Caki2 (cell line): ENCODE measurements at regions not wholly inside any gene's neighbourhood (a gene's known extent, or its start where the extent isn't known, plus 50 kb on each side); places are given as distances from the start of the nearest gene placed in this dataset.
"Not testable (repeated sequence)": the region's sequence is repeated elsewhere in the genome, so short reads cannot be mapped to it uniquely, and the experiment has no call there.

Experiments
- DNase-seq: peaks from one replicate; pipeline ENCODE4 v3.0.0-alpha.2; 2015; ENCODE audit warnings: low read depth
- in situ Hi-C: cut with HindIII; loops from 2 replicates; pipeline ENCODE4 v1.10.0; 2016; ENCODE audit warnings: low sequenced_read_pairs, low pct_unique_long_range_greater_than_20kb, mixed read lengths

DNA sequence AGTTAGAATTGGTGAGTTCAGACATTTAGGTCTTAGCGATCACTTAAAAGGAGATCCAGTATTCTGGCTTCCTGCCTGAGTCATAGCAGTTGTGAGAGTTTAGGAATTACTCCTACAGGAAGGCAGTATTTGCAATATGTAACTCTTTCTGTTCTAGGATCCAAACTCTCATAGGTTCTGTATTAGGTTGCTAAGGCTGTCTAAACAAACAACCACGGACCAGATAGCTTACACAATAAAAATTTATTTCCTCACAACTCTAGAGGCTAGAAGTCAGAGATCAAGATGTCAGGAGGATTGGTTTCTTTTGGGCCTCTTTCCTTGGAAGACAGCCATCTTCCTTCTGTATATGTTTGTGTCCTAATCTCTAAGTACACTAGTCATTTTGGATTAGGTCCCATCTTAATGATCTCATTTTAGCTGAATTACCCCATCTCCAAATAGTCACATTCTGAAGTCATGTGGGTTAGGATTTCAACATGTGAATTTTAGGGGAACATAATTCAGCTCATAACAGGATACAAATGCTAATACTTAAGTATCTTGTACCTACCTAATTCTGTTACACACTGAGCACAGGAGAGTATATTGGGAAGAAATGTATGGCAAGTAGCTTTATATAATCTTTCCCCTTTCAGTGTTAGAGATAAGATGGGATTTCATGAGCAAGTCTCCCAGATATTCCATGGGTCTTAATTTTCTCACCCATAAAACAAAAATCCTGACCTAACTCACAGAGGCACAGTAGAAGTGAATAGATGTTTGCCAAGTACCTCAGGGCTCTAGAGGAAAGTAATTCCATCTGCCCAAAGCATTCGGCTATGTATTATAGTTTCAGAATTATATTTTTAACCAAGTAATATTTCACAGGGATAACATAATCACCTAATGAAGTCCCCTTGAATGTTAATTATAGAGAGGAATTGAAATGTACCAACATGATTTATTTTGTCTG, 144.4 kb downstream of the PTBP2 start:
- no peak for DNase-seq
- in situ Hi-C loops = no loop called here

GRCh38 chr1:96872757-96873156, 151.2 kb downstream of the PTBP2 start:
- in situ Hi-C loops = no loop called here
- DNase-seq = no peak

GRCh38 chr1:96878640-96879039, 157.1 kb downstream of the PTBP2 start:
- in situ Hi-C loops = no loop called here
- DNase-seq = no peak

DNA sequence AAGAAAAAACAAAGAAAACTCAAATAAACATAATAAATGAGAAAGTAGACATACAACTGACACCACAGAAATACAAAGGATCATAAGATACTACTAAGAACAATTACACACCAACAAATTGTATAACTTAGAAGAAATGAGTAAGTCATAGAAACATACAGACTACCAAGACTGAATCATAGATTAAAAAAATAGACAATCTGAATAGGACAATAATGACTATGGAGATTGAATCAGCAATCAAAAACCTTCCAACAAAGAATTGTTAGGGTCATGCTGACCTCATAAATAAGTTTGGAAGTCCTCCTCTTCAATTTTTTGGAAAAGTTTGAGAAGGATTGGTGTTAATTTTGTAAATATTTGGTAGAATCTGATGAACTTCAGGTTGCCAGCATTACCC, 159.0 kb downstream of the PTBP2 start:
- in situ Hi-C loops = no loop called here
- no peak for DNase-seq

DNA sequence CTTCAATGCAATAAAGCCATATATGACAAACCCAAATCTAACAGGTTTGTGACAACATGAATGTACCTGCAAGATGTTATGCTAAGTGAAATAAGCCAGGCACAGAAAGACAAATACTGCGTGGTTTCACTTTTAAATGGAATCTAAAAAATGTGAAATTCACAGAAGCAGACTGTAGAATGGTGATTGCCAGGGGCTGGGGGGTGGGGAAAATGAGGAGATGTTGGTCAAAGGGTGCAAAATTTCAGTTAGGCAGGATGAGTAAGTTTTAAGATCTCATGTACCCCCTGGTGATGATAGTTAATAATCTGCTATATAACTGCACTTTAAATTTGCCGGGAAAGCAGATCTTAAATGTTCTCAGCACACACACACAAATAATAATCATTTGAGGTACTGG, 160.5 kb downstream of the PTBP2 start:
- peak; percentile 5 for DNase-seq
- in situ Hi-C loops = no loop called here

DNA sequence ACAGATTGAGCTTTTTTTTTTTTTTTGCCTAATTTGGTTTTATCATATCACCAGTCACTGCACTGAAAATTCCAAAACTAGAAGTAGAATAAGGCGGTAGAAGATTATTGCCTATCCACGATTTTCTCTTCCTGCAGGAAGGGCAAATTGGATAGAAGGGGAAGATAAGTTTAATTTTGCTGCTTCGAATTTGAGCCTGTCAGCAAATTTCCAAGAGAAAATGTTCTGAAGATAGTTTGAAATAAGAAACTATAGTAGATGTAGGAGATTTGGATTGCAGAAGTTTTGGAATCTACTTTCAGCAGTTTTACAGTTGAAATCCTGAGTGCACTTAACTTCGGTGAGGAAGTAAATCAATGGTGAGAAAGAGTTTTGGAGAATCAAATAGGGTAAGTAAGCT, 164.9 kb downstream of the PTBP2 start:
- no peak for DNase-seq
- in situ Hi-C loops = no loop called here

DNA sequence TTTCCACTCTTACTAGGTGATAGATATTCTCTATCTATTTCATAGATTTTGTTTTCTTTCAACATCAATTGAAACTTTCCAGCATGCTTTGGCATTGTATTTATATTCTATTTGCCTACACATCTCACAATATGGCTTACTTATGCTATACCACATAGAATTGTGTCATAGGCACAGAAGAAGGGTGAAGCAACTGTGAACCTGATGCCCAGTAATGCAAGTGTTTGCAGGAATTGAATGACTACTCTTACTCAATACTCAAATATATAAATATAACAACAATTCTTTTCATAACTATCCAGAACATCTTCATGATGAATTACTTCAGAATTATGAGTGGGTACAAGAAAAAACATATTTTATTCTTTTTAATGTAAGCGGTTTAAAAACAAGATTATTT, 165.9 kb downstream of the PTBP2 start:
- in situ Hi-C loops = no loop called here
- DNase-seq = no peak

DNA sequence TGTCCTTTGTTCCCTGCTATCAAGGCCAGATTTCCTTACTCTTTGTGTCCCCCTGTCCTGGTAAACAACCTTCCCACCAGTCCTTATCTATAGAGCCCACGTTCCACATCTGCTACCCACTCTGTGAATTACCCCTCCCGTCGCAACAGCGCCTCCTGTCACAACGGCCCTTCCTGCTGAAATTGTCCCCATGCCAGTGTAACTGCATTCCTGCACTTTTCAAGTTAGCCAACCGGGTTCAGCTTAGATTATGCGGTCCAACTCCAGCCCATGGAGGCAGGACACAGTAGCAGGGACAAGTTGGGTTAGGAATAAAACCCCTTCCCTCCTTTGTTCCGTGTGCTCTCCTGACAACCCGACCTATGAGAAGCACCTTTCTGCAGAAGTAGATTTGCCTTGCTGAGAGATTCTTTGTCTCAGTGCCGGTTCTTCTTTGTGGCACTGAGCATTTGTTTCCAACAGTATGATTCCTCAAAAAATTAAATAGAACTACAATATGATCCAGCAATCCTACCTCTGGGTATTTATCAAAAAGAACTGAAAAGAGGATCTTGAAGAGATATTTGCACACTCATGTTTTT, 180.3 kb downstream of the PTBP2 start:
- in situ Hi-C loops = no loop called here
- DNase-seq = no peak

- no peak for DNase-seq
- in situ Hi-C loops = no loop called here
Observed at GRCh38 chr1:96912248-96912647, 190.7 kb downstream of the PTBP2 start.

DNA sequence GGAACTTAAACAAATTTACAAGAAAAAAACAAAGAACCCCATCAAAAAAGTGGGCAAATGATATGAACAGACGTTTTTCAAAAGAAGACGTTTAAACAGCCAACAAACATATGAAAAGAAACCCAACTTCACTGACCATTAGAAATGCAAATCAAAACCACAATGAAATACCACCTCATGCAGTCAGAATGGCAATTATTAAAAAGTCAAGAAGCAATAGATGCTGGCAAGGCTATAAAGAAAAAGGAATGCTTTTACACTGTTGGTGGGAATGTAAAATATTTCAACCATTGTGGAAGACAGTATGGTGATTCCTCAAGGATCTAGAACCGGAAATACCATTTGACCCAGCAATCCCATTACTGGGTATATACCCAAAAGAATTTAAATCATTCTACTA, 194.1 kb downstream of the PTBP2 start:
- DNase-seq, in situ Hi-C loops: not testable (repeated sequence)

- DNase-seq = no peak
- in situ Hi-C loops = no loop called here
Observed at GRCh38 chr1:96918406-96918805, 196.8 kb downstream of the PTBP2 start.

DNA sequence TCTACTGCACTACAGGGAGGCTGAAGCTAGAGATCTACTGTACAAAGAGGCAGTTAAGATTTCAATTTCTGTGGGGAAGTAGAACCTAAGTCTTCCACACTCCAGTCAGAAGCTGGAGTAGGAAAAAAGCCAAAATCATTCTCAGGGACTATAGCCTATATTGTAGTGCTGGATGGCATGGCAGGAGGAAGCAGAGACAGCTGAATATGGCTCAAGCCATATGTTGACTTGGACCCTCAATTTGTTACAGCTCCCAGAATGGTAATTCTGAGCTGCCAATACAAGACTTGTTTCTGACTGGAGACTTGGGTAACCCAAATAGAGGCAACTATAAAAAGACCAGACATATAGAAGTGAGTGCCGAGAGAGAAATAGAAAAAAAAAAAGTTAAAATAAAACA, 200.6 kb downstream of the PTBP2 start:
- in situ Hi-C loops = no loop called here
- DNase-seq = no peak

DNA sequence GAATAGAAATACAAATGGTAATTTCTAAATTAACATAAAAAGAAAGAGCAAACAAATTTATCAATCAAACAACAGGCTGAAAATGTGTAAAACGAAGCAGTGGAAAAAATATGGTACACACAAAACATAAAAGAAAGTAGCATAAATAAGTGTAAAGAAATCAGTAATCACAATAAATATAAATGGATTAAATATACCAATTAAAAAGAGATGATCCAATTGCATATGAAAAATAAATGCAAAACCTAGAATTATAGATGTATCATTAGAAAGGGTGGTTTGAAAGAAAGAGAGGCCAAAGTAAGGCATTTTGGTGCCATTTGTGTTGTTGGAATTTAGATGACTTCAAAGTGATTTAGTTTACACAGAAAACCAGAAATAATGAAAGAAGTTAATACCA, 202.2 kb downstream of the PTBP2 start:
- in situ Hi-C loops = no loop called here
- DNase-seq = no peak

DNA sequence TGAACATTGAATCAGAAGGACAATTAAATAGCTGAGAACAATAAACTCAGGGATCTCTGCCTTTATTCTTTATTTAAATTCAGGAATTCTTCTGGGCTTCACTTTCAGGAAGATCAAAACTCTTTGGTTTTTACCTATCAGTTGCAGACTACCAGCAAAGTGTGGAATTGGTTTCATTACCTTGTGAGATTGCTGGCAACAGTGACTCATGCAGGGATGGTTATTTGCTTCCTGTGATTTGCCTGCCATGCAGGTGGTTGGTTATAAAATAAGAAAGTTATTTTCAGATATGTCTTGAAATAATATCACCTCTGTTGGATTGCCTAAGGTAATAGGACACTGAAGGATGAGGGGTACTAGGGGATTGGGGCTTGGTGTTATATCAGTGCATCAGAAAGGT, 204.6 kb downstream of the PTBP2 start:
- in situ Hi-C loops = no loop called here

DNA sequence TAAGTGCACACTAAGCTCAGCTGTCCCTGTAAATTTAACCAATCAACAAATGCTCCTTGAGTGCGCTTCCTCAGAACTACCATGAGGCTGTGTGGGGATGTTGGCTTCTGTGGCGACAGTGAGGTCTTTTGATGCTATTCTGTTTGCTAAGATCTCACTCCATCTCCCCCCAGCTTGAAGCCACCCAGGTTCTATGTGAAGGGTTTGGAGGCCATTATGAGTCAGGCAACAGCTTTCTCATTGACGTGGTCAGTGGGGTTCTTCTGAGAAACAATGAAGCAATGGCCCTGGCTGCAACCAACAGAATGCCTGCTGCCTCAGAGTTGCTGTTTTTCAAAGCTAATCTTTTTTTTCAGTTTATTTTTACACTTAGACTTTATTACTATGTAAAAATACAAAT, 205.5 kb downstream of the PTBP2 start:
- in situ Hi-C loops = no loop called here
- no peak for DNase-seq

More for the DNA sequence above, 204.6 kb downstream of the PTBP2 start:
- DNase-seq = no peak

GRCh38 chr1:96931136-96931535, 209.6 kb downstream of the PTBP2 start:
- in situ Hi-C loops = no loop called here
- no peak for DNase-seq

DNA sequence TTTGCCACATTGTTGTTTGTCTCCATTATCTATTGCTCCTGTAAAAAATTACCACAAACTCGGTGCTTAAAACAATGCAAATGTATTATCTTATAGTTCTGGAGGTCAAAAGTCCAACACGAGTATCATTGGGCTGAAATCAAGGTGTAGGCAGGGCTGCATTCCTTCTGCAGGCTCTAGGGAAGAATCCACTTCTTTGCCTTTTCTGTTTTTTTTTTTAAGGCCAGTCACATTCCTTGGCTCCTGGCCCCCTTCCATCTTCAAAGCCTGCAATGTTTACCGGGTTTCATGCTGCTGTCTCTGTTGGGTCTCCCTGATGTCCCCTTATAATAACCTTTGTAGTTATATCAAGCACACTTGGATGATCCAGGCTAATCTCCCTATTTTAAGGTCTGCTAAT, 212.7 kb downstream of the PTBP2 start:
- no peak for DNase-seq
- in situ Hi-C loops = no loop called here

GRCh38 chr1:96944432-96945092, 223.0 kb downstream of the PTBP2 start:
- in situ Hi-C loops = no loop called here
- DNase-seq = no peak

DNA sequence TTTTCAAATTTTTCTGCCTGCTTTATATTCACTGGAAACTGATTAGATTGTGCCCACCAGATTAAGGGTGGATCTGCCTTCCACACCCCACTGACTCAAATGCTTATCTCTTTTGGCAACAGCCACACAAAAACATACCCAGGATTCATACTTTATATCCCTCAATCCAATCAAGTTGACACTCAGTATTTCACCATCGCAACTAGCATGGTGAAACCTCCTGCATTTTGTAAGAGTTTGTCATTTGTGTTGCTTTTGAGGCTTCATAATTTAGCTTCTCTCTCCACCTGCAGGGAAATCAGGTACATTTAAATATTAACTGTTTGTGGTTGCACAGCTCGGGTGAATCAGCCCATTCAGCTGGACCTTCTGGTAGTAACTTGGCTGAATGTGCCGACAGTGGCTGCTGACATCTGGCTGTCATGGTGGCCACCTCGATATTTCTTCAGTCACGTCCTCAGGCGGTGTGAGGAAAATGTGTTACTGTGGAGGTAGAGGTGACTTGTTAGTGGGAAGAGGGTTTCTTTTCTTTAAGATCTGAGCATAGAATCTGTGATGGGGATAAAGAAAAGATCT, 224.0 kb downstream of the PTBP2 start:
- DNase-seq = no peak
- in situ Hi-C loops = no loop called here
